ENCODE measurements at regions not wholly inside any gene's neighbourhood (a gene's known extent, or its start where the extent isn't known, plus 50 kb on each side); places are given as distances from the start of the nearest gene placed in this dataset.
A peak's percentile ranks its signal among the peaks of the same experiment; 100 is the strongest.
"Not testable (repeated sequence)": the region's sequence is repeated elsewhere in the genome, so short reads cannot be mapped to it uniquely, and the experiment has no call there.

GRCh38 chr3:104263477-104263876, 1103.2 kb upstream of the ALCAM start:
- no peaks in the 10 kb centered on the region for H3K4me1 ChIP-seq
- no peak overlapping the region for H3K4me3 Mint-ChIP-seq

GRCh38 chr3:104266219-104266618, 1100.5 kb upstream of the ALCAM start:
- not testable (repeated sequence) for H3K4me1 Mint-ChIP-seq; H3K79me2 ChIP-seq (ENCODE audit: low read depth); H3K36me3 ChIP-seq; H4K20me1 ChIP-seq (ENCODE audit: low read depth); H3K4me1 ChIP-seq; H3K9me3 Mint-ChIP-seq; H3K27ac ChIP-seq; H2AFZ ChIP-seq (replicated peaks); H3F3A ChIP-seq (ENCODE audit: low read depth); H3K27me3 Mint-ChIP-seq (ENCODE audit: insufficient read depth, low read depth); H3K9ac ChIP-seq; H3K9me3 ChIP-seq (ENCODE audit: low read depth); H3K4me2 ChIP-seq; H3K4me3 ChIP-seq; H3K27ac Mint-ChIP-seq; H3K4me3 Mint-ChIP-seq; DNase-seq (ENCODE audit: low spot score); H3K36me3 Mint-ChIP-seq; H3K27me3 ChIP-seq

More at GRCh38 chr3:104263477-104263876, 1103.2 kb upstream of the ALCAM start:
- H3K36me3 Mint-ChIP-seq = no peaks in the 10 kb centered on the region
- H3K36me3 ChIP-seq = no peaks in the 10 kb centered on the region
- H3K27ac ChIP-seq = no peak overlapping the region
- no peaks in the 10 kb centered on the region for H3K27me3 ChIP-seq
- no peaks in the 10 kb centered on the region for H3F3A ChIP-seq (ENCODE audit: low read depth)
- H3K9me3 ChIP-seq (ENCODE audit: low read depth) = no peaks in the 10 kb centered on the region
- no peak for DNase-seq (ENCODE audit: low spot score)
- H3K4me1 Mint-ChIP-seq = no peaks in the 10 kb centered on the region
- TF ChIP-seq EZH2 (IDR thresholded peaks at IDR 0.05) (no peak), EZH2phosphoT487 (IDR thresholded peaks at IDR 0.05) (no peak), CTCF (IDR thresholded peaks at IDR 0.05) (no peak)
- H3K27me3 Mint-ChIP-seq (ENCODE audit: insufficient read depth, low read depth) = no peaks in the 10 kb centered on the region
- H3K79me2 ChIP-seq (ENCODE audit: low read depth) = no peaks in the 10 kb centered on the region
- H3K9ac ChIP-seq = no peak overlapping the region
- no peak overlapping the region for H3K27ac Mint-ChIP-seq
- no peak overlapping the region for H2AFZ ChIP-seq (replicated peaks)
- no peaks in the 10 kb centered on the region for H4K20me1 ChIP-seq (ENCODE audit: low read depth)
- H3K4me3 ChIP-seq = no peak overlapping the region
- H3K9me3 Mint-ChIP-seq = no peaks in the 10 kb centered on the region
- no peak overlapping the region for H3K4me2 ChIP-seq

GRCh38 chr3:104269771-104270170, 1096.9 kb upstream of the ALCAM start:
- no peak for TF ChIP-seq EZH2 (IDR thresholded peaks at IDR 0.05)
- no peak for TF ChIP-seq CTCF (IDR thresholded peaks at IDR 0.05)
- TF ChIP-seq EZH2phosphoT487 (IDR thresholded peaks at IDR 0.05) = no peak
- Histone ChIP-seq H3K79me2 (ENCODE audit: low read depth) (no peaks in the 10 kb centered on the region), H3K4me2 (no peak overlapping the region), H3K27ac (no peak overlapping the region), H4K20me1 (ENCODE audit: low read depth) (no peaks in the 10 kb centered on the region), H3K27me3 (no peaks in the 10 kb centered on the region), H3K9ac (no peak overlapping the region), H3F3A (ENCODE audit: low read depth) (no peaks in the 10 kb centered on the region), H3K4me1 (no peaks in the 10 kb centered on the region), H3K36me3 (no peaks in the 10 kb centered on the region), H2AFZ (replicated peaks) (no peak overlapping the region), H3K4me3 (no peak overlapping the region), H3K9me3 (ENCODE audit: low read depth) (no peaks in the 10 kb centered on the region)
- no peak overlapping the region for H3K4me3 Mint-ChIP-seq
- DNase-seq (ENCODE audit: low spot score) = no peak
- no peaks in the 10 kb centered on the region for H3K4me1 Mint-ChIP-seq
- no peaks in the 10 kb centered on the region for H3K36me3 Mint-ChIP-seq
- no peaks in the 10 kb centered on the region for H3K27me3 Mint-ChIP-seq (ENCODE audit: insufficient read depth, low read depth)
- H3K27ac Mint-ChIP-seq = no peak overlapping the region
- H3K9me3 Mint-ChIP-seq = no peaks in the 10 kb centered on the region

- H3K4me2 ChIP-seq = no peak overlapping the region
- H3K4me1 ChIP-seq = no peaks in the 10 kb centered on the region
- peak; percentile 24 for DNase-seq (ENCODE audit: low spot score)
- Mint-ChIP-seq H3K36me3 (no peaks in the 10 kb centered on the region), H3K4me1 (peaks cover 5% of the 10 kb centered on the region), H3K4me3 (no peak overlapping the region), H3K27me3 (ENCODE audit: insufficient read depth, low read depth) (no peaks in the 10 kb centered on the region), H3K27ac (no peak overlapping the region), H3K9me3 (peaks cover 1% of the 10 kb centered on the region)
- no peak overlapping the region for H2AFZ ChIP-seq (replicated peaks)
- no peaks in the 10 kb centered on the region for H3K27me3 ChIP-seq
- no peaks in the 10 kb centered on the region for H4K20me1 ChIP-seq (ENCODE audit: low read depth)
- H3K79me2 ChIP-seq (ENCODE audit: low read depth) = no peaks in the 10 kb centered on the region
- H3K36me3 ChIP-seq = no peaks in the 10 kb centered on the region
- peaks cover 10% of the 10 kb centered on the region for H3K9me3 ChIP-seq (ENCODE audit: low read depth)
- no peak overlapping the region for H3K4me3 ChIP-seq
- H3K9ac ChIP-seq = no peak overlapping the region
- H3F3A ChIP-seq (ENCODE audit: low read depth) = no peaks in the 10 kb centered on the region
- H3K27ac ChIP-seq = no peak overlapping the region
- peak; percentile 71 for TF ChIP-seq CTCF (IDR thresholded peaks at IDR 0.05)
- TF ChIP-seq EZH2phosphoT487 (IDR thresholded peaks at IDR 0.05) = no peak
Observed at GRCh38 chr3:104273046-104273649, 1093.6 kb upstream of the ALCAM start.

Data from neural progenitor cell (in vitro differentiated cells).